Ovary (tissue), 7 donors: ENCODE measurements at regions not wholly inside any gene's neighbourhood (a gene's known extent, or its start where the extent isn't known, plus 50 kb on each side); places are given as distances from the start of the nearest gene placed in this dataset.

Experiments
- DNase-seq, 5 donors: peaks; one replicate each; pipeline ENCODE4 v3.0.0-alpha.2; 2019 to 2020
- H3K27ac ChIP-seq, 2 donors: fragments of 200-600 bp; one replicate each; pipeline versions ENCODE4 v1.5.1 to v1.8.0; 2019 to 2022
- H3K27me3 ChIP-seq: fragments of 200-600 bp; one replicate; pipeline ENCODE4 v1.8.0; 2022
- H3K36me3 ChIP-seq: fragments of 200-600 bp; sonication (generic); one replicate; pipeline ENCODE4 v1.5.1; 2019
- H3K4me1 ChIP-seq: one replicate; pipeline ENCODE4 v1.8.1; 2013; ENCODE audit warnings: mild to moderate bottlenecking, moderate library complexity; ENCODE audit not compliant: insufficient read depth
- H3K4me3 ChIP-seq: fragments of 200-600 bp; sonication (generic); one replicate; pipeline ENCODE4 v1.5.1; 2017
- H3K9me3 ChIP-seq, 2 donors: fragments of 200-600 bp in 1 of 2; sonication (generic) in 1 of 2; one replicate each; pipeline versions ENCODE4 v1.5.1 to v1.8.1; 2013 to 2019; ENCODE audit warnings: mild to moderate bottlenecking in 1 of 2, moderate library complexity in 1 of 2
- EP300 ChIP-seq: sonication (generic); formaldehyde crosslinking; IDR thresholded peaks from one replicate; pipeline ENCODE4 v1.6.1; 2017; ENCODE audit warnings: antibody characterized with exemption
- POLR2A ChIP-seq: fragments of 450-650 bp; IDR thresholded peaks from one replicate; pipeline ENCODE4 v1.6.1; 2017; ENCODE audit warnings: antibody characterized with exemption, mild to moderate bottlenecking, moderate library complexity
- WGBS, 3 donors: extraction: QIAGEN DNeasy Blood & Tissue Kit in 1 of 3; methylation state at CpG; one replicate each; pipeline versions ENCODE4 v1.1.5 to v1.1.7; 2013 to 2017; 5-methylcytosine and 5-hydroxymethylcytosine counted together
- intact Hi-C, 4 donors: fragments of 100-400 bp; cut with DNase I; formaldehyde crosslinking; loops; one replicate each; pipeline versions ENCODE4 v1.11.0 to v1.15.1; 2022 to 2023
- TF ChIP-seq, protein P1 (sequence below), 3 donors: fragments of 450-650 bp in 2 of 3; fragments of 200-600 bp in 1 of 3; IDR thresholded peaks; one replicate each; pipeline versions ENCODE4 v1.5.1 to v1.8.0; 2016 to 2022; ENCODE audit warnings: antibody characterized with exemption in 3 of 3, mild to moderate bottlenecking in 1 of 3
- donor health status: DM: no; HTN: no; CAD: no; lungs with moderate emphysema.
- donor health status: DM: no; HTN: no; CAD: no.
- donor health status: Bipolar disorder and iron deficiency.
- donor health status: DM: no; HTN: no; CAD: no.
- donor health status: DM: yes; HTN: yes; CAD: no.

DNA sequence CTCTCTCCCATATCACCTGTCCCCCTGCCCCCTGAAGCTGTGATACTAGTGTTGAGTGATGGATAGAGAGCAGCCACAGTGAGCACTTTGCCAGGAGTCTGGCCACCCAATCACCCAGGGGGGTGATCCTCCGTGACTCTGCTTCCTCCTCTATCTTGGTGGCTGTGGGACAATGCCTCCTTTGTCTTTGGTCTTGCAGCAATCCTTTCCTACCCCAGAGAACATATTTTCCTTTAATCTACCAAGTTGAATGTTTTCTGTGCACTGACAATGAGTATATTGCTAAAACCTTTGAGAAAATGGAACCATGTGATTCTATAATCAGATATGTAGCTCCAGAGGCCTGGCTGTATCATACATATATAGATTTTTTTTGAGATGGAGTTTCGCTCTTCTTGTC is 58.1 kb upstream of the HEPHL1 start:
- H3K9me3 ChIP-seq: no peaks in the 10 kb centered on the region

DNA sequence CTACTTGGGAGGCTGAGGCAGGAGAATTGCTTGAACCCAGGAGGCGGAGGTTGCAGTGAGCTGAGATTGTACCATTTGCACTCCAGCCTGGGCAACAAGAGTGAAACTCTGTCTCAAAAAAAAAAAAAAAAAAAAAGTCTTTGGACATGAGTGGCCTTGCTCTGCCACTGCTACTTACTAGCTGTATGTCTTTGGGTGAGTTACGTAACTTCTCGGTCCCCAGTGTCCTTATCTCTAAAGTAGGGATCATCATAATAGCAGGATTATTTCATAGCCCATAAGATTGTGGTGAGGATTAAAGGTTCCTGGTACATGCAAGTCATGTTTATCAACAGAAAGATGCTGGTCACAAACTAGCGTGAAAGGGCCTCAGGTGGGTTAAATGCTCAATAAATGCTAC is 53.9 kb upstream of the HEPHL1 start:
- intact Hi-C loops: no loop called here
- TF ChIP-seq, protein P1, sequence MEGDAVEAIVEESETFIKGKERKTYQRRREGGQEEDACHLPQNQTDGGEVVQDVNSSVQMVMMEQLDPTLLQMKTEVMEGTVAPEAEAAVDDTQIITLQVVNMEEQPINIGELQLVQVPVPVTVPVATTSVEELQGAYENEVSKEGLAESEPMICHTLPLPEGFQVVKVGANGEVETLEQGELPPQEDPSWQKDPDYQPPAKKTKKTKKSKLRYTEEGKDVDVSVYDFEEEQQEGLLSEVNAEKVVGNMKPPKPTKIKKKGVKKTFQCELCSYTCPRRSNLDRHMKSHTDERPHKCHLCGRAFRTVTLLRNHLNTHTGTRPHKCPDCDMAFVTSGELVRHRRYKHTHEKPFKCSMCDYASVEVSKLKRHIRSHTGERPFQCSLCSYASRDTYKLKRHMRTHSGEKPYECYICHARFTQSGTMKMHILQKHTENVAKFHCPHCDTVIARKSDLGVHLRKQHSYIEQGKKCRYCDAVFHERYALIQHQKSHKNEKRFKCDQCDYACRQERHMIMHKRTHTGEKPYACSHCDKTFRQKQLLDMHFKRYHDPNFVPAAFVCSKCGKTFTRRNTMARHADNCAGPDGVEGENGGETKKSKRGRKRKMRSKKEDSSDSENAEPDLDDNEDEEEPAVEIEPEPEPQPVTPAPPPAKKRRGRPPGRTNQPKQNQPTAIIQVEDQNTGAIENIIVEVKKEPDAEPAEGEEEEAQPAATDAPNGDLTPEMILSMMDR (IDR thresholded peaks at IDR 0.05): no peak
- TF ChIP-seq POLR2A (no peak), EP300 (no peak)
- 90 to 95% (median 91%) methylated on average over 4 of the region's 4 CpGs for WGBS, 3 donors
- H3K4me3 ChIP-seq: no peak overlapping the region
- H3K36me3 ChIP-seq: no peaks in the 10 kb centered on the region
- no peak overlapping the region for H3K27ac ChIP-seq
- no peak for DNase-seq
- no peaks in the 10 kb centered on the region for H3K9me3 ChIP-seq
- no peaks in the 10 kb centered on the region for H3K4me1 ChIP-seq
- no peaks in the 10 kb centered on the region for H3K27me3 ChIP-seq

More for the DNA sequence above, 58.1 kb upstream of the HEPHL1 start:
- Histone ChIP-seq H3K27me3 (no peaks in the 10 kb centered on the region), H3K27ac (no peak overlapping the region), H3K4me3 (no peak overlapping the region), H3K4me1 (no peaks in the 10 kb centered on the region), H3K36me3 (no peaks in the 10 kb centered on the region)
- no peak for DNase-seq
- TF ChIP-seq EP300: no peak
- no peak for TF ChIP-seq POLR2A
- TF ChIP-seq, protein P1 (IDR thresholded peaks at IDR 0.05): no peak
- WGBS, 3 donors: 90% methylated on average over 2 of the region's 2 CpGs
- intact Hi-C loops: no loop called here

DNA sequence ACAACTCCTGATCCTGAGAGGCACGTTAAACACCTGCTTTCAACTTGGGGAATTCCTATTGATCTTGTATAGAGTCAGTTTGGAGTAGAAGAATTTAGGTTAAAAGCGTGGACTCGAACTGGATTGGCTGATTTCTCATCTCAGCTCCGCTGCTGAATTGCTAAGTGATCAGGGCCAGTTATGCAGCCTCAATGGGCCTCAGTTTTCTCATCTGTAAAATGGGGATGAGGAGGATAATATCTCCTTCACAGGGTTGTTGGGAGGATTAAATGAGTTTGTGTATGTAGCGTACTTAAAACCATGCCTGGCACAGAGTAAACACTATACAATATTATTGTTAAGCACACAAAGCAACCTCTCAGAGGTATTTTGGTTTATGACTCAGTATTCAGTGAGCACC is 53.2 kb upstream of the HEPHL1 start:
- TF ChIP-seq POLR2A: no peak
- TF ChIP-seq, protein P1 (IDR thresholded peaks at IDR 0.05): no peak
- TF ChIP-seq EP300: no peak
- Histone ChIP-seq H3K4me3 (no peak overlapping the region), H3K36me3 (no peaks in the 10 kb centered on the region), H3K4me1 (no peaks in the 10 kb centered on the region), H3K27me3 (no peaks in the 10 kb centered on the region), H3K27ac (no peak overlapping the region), H3K9me3 (no peaks in the 10 kb centered on the region)
- WGBS, 3 donors: 86 to 94% (median 90%) methylated on average over 5 of the region's 5 CpGs
- intact Hi-C loops: no loop called here
- no peak for DNase-seq

DNA sequence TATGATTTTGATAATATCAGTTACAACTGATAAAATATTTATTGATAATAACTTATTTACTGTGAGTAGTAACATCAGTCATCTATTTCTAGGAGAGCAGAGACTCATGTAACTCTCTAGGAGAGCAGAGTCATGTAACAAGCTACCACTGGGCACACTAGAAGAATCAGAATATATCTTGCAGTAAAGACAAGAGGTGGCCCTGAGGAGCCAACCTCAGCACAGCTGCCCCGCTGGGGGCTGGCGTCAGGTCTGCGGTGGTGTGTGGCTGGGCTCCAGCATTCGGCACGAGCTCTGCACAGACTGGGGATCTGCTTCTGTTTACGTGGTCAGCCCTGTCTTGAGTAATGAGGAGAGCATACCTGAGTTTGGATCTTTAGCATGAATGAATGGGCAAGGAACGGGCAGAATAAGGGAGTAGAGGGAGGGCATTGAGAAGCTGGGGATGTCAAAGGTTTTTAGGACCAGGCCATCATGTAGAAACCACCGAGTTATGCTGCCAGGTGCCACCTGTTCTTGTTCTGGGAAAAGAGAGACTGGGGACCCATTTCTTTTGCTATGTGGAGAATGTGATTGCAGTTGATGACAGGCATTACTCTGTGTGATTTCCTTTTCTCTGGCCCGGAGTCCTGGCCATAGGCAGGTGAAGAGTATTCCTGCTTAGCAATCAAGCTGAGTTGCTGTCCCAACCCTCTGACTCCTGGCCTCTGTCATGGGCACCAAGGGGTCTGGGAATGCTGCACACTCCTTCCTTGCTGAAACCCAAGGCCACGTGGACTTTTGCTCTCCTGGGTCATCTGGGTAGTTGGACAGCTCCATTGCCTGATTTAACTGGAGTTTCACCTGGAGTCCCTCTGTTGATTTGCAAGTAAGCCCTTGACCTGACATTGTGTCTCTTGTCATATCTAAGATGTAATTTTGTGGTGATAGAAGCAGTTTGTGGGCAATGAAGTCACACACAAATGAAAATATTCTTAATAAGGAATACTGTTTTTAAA is 50.9 kb upstream of the HEPHL1 start:
- intact Hi-C loops: no loop called here
- Histone ChIP-seq H3K4me3 (no peak overlapping the region), H3K9me3 (no peaks in the 10 kb centered on the region), H3K27me3 (no peaks in the 10 kb centered on the region), H3K4me1 (peaks cover 3% of the 10 kb centered on the region), H3K27ac (no peak overlapping the region), H3K36me3 (no peaks in the 10 kb centered on the region)
- DNase-seq: no peak
- TF ChIP-seq, protein P1 (IDR thresholded peaks at IDR 0.05): no peak
- TF ChIP-seq EP300 (no peak), POLR2A (no peak)
- 74 to 86% (median 74%) methylated on average over 10 of the region's 10 CpGs for WGBS, 3 donors
